Stimulated activated CD4-positive, alpha-beta T cell treated with anti-CD3 and anti-CD28 coated beads, Interleukin-4, amount 100 ng/mL, for 1 hour (primary cell): ENCODE measurements at regions not wholly inside any gene's neighbourhood (a gene's known extent, or its start where the extent isn't known, plus 50 kb on each side); places are given as distances from the start of the nearest gene placed in this dataset.

Experiments
- DNase-seq: peaks from one replicate; pipeline ENCODE4 v3.0.0-alpha.2; 2020

DNA sequence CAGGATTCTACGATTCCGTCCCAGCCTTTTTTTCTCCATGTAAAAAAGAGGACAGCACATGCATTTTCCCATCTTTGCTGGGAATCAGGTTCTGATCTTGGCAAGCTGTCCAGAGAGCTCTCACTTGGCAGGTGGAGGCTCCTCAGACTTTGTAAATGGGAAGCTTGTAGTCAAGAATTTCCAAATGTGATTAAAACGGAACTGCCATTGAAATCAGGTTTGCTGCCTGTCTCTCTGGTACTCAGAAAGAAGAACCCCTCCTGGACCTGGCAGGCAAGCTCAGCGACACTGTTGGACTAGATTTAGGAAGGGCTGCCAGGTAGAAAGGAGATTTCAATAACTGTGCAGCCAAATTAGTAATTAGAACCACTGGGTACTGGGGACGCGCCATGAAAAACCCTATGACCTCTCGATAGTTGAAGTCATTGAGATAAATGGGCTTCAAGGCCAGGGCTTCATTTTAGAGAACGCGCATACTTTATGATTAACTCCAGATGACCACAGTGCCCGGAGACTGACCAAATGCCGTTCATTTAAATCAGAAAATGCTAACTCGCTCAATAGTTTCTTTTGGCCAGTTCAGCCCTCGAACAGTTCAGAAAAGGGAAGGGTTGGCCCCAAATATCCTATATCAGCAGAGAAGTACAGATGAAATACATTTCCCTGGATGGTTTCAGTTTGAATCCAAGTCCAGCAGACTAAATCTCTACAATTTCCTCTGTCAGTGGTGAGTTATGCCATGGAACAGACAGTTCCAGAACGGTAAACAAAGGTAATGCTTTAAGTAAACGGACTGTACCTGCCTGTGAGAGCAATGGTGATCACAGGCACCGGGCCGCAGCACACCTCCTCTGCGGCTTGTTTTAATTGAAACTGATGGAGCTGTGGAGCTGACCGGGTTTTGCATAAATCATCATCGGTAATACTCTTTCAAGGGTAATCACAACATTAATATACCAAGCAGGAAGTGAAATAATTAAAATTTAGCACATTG is 517.4 kb downstream of the RFC3 start:
- DNase-seq: no peak

DNA sequence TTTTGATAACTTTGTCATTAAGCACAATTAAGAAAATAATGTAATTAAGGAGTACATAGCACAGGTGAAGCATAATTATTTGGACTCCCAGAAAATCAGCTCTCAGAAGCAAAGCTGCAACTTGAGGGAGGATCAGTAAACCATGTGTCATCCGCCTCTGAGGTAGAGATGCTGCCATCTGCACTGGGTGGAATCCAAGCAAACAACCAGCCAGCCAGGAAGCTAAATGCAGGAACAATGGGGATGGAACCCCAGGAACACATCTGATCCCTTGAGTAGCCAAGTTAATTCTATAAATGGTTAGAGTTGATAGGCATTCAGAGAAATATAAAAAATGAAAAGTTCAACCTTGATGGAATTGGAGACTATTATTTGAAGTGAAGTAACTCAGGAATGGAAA is 520.2 kb downstream of the RFC3 start:
- DNase-seq: no peak

DNA sequence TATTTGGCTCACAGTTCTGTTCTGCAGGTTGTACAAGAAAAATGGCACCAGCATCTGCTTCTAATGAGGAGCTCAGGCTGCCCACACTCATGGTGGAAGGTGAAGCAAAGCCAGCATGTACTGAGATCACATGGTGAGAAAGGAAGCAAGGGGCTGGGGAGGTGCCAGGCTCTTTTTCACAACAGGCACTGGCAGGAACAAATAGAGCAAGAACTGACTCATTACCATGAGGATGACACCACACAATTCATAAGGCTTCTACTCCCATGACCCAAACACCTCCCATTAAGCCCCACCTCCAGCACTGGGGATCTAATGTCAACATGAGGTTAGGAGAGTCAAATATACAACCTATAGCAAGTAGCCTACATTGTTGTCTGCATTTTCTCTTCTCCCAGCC is 522.6 kb downstream of the RFC3 start:
- no peak for DNase-seq

DNA sequence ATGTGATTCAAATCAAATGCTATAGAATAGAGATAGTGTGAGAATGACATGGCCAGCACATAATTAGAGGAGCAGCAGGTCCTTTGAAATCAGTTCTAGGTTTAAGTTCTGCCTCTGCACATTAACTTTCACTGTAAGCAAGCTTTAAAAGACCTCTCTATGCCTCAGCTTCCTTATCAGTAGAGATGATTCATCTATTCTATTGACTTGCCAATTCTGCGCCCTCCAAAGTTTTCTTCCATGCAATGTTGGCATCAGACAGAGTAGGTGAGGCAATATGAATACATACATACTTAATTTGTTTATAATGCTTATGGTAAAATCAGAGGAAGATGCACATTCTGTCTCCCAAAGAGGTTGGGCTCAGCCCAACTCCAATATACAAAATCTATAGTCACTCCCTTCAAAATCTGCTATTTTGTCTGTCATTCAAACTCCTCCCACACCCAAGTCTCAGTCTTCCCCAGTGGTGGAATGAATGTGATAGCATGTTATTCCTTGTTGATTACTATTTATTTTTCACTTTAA is 525.5 kb downstream of the RFC3 start:
- DNase-seq: no peak

DNA sequence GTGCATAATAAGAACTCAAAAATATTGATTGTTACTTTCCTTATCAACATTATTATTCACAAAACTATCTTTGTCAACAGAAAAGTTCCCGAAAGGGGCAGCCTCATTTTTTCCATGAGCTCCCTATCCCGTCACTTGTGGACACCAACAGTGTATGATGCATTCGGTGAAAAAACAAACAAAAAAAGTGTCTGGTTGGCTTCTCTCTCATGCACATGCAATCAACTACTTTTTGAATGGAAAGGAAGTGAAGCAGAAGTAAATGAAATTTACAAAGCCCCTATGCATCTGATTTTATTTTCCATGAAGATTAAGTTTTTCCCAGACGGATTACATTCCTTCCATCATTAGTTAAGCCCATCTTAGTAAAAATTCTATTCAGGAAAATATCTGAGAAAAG is 526.9 kb downstream of the RFC3 start:
- DNase-seq: no peak

DNA sequence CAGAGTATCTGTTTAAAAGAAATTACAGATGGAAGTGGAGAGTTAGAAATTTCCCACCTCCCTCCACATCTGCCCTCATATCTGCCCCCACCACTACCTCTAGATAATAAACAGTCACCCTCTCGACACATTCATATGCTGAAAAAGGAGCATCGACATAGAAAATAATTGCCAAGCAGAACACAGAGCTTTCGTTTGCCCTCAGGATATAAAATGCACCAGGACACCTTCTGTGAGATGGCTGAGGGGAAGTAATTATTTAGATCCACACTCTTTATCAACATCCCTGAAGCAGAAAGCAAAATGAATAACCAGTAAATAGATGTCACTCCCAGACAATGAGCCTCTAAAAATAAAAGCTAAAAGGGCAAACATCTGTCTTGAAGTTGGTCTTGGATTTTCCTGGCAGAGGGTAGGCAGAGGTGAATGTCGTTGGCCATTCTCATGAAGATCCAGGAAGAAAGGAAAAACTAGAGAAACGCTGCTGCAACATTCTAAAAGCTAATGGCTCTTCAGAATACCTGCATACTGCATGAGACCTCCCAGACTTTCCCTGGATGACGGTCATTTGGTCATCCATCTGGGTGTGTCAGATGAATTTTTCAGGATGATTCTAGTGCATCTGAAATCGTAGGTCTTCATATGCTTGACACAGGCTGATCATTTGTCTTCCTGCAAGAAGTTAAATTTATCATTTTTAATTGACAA is 527.5 kb downstream of the RFC3 start:
- no peak for DNase-seq

DNA sequence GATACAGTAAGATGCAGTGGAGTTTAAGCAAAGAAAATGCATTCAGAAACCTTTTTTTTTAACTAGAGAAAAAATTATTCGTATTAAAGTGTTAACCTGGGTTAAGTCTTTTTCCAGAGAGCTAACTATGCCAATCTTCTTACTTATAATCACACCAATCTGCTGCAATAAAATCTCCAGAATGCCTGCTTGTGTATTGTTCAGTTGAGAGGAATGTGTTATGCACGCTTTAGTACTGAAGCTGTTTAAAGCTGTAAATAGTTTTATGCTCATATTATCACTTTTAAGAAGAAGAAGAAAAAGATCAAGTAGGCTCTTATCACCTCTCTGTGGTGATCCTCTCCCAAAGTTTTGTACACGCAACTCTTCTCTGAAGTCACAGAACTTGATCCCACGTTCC is 528.7 kb downstream of the RFC3 start:
- DNase-seq: no peak

DNA sequence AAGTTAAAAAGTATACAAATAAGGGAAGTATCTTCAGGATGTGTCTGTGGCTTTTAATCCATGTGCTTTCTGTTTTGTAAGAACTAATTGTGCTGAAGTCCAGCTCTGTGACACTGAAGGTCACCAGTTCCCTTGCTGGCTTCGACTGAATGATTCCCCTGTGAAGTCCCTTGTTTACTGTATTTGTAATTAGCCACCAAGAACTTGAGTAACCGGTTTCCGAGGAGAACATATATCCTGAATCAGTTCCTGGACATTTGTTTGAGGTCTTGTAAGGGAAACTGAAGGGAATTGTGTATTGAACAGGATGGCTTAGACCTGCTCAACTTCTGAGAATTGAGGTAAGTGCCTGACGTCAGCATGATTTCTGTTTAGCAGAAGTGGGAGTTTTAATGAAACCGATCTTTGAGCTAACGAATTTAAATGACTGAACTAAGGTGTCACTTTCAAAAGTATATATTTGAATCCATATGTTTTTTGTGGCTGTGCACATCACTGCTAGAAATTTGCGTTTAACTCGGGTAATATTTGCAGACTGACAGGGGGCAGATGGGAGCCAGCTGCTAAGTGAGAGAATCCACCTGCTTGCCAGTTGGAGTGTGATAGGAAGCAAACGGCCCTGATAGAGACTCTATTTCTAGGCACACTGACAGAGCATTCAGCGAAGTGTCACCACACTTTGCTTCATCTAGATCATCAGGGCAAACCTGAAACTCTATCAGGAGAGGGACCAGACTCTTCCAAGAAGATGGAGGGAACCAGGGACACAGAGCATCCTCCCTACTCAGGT is 530.0 kb downstream of the RFC3 start:
- DNase-seq: no peak

DNA sequence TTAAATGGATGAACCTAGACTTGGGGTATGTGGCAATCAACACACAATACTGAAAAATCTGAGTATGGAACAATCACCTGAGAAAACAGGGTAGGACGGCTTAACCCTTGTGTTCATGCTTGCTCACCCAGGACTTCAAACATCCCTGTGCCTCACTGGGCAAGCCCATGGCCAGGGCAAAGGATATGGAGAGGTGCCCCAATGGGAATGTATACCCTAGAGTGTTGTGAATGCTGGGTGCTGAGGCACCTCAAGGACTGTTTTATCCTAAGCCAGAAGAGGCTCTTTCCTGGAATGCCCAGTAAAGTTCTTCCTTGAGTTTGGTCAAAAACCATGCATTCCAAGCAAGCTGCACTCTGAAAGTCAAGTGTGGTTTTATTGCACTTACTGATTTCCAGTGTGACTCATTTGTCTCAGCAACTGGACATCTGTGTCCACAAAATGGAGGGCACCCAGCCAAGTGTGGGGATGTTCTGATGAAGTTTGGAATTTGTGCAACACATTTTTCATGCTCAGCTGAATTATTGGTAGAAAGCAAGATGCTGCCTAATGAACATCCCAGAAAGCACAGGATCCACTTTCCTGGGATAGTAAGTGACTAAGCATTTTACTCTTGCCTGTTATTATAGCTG is 531.3 kb downstream of the RFC3 start:
- DNase-seq: no peak

DNA sequence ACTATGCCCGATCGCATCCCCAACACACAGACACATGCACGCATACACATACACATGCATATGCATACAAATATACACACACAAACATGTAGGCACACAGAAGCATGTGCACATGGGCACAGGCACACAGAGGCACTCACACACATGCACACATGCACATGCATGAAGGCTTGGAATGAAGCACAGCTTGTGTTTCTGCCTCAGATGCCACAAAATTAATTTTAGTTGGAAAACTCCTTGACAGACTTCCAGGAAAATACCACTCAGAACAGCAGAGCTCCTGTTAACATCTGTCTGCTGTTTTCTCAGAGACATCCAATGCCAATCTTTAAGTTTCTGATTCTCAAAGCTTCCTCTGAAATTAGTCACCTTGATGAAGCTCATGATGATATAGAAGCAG is 532.7 kb downstream of the RFC3 start:
- no peak for DNase-seq

DNA sequence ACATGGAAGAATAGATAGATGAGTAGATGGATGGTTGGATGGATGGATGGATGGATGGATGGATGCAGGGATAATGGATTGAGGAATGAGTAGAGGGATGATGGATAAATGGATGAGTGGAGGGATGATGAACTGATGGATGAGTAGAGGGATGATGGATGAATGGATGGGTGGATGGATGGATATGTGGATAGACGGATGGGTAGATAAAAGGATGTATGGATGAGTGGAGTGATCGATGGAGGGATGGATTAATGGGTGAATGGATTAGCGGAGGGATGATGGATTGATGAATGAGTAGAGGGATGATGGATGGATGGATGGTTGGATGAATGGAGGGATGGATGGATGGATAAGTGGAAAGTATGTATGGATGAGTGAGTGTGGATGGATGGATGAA is 533.2 kb downstream of the RFC3 start:
- DNase-seq: no peak

DNA sequence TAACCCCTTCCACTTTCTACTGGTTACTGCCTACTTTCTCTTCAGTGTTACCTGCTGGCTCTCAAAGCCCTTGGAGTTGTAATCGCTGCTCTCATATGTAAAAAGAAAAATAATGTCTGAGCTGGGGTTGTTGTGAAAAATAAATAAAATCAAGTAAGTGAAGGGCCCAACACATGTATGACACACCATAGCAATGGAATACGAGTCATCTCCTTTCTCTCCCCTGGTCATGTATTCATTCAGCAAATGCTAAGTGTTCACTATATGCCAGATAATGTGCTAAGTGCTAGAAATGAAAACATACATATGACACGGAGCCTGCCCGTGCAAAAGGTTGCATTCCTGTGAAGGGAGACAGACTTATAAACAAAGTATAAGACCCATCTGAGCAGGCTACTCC is 535.0 kb downstream of the RFC3 start:
- no peak for DNase-seq

DNA sequence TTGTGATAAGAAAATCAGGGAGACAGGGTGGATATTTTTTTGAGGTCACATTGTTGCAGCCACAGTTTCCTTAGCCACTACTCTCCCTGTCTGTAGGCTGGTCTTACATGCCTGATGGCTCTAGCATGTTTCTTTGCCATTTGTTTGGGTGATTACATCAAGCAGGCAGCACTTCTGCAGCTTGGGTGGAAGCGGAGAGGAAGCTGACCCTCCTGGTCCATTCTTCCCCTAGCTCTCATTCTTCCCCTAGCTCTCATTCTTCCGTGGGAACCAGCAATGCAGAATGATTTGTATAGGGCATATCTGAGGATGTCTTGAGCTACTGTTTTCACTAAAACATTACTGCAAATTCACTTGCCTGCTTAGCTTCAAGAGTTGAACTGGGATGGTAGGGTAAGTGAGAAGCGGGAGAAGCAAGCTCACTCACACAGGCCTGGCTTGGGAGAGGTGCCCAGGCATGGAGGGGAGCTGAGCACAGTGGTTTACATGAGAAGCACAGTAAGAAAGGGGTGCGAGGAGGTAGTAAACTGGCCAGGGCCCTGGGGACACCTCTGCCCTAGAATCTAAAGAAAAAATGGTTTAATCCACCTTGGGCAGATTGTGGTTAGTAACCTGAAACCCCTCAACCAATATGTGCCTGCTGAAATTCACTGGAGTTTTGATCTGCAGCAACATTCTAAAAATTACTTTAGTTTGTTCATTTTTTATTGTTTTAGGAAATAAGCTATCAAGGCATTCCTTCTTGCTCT is 538.9 kb downstream of the RFC3 start:
- no peak for DNase-seq

DNA sequence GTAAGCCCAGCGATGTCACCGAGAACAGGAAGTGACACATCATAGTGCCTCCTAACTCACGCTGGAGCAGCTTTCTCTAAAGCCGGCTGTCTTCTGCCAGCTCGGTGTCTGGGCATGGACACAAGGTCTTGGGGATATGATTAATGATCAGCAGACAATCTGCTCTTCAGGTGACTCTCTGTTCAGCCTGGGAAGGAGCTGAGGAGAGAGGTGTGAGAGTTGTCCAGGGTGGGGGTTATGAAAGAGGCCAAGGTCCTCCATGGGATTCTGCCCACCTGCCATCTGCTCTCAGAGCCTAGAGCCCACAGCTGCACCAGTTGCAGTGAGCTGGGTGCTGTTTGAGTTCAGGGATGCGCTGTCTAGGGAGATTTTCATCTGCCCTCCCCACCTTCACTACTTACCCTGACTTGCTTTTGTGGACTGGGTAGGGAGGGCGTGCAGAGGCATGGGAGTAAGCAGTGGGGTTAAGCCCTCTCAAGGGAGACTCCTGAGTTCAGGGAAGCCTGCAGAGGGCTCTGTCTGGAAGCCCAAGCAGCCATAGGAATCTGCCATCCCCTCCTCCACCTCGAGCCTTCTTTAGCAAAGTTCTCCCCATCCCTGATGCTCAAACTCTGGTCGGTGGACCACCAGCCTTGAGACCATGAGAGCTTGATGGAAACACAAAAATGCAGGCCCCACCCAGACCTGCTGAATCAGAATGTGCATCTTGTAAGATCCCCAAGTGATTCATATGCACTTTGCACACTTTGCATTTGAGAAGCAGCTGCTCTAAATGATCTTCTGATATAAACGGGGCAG is 539.7 kb downstream of the RFC3 start:
- DNase-seq: no peak

DNA sequence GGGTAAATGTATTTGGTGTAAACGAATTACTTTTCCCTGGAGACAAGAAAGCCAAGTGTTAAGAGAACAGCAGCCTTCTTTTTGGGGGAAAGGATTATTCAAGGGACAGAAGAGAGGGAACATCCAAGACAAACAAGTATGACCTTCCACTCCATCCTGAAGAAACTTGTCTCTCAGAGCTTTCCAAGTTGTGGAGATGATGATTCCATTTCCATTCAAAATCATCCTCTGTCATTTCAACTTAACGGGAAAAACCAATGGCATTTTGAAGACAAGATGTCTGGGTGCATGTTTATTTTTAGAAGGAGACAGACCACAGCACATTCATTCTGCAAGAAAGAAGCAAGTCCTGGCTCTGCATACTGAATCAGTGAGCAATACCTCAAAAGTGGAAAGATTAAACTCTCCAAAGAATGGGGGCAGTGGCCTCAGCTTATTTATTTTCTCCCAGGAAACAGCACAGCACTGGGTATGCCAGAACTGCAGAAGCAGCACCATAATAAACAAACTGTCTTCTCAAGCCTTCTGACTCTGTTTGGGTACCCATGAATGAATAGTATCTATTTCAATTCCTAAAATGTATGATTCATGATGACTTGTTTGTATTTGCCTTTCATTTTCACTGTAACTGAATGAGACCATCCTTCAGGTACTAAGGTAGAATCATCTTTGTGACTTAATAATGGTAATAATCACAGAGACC is 541.0 kb downstream of the RFC3 start:
- no peak for DNase-seq

DNA sequence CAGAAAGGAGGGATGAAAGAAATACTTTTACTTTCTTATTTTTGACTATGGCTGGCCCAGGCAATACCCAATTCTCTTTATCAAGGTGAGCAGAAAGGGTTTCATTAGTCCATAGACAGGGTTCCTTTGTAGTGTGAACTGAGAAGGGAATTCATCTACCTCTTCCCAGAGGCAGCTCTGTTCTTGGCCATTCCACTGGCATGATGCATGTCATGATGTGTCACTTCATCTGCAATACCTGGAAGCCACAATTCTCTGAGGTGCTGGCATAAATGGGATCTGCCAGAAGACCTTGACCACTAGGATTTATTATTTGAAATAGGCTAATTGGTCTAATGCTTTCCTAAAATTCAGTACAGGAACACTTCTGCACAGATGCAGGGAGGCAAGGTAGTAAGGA is 542.8 kb downstream of the RFC3 start:
- no peak for DNase-seq

DNA sequence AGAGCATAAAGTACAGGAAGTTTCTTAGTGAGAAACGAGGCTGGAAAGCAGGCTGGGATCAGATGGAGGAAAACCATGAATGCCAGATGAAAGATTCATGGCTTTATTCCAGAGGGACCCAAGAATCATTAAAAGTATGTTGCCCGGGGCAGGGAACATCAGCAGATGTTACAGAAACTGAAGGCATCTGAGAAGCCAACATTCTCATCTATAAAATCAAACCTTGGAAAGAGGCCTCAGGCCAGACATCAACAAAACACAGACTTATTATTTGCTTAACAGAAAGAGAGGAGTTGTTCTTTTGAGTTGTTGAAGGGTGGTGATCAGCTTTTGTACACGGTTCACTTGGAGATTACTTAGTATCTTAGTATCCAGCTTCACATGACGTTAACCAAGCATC is 543.6 kb downstream of the RFC3 start:
- no peak for DNase-seq

DNA sequence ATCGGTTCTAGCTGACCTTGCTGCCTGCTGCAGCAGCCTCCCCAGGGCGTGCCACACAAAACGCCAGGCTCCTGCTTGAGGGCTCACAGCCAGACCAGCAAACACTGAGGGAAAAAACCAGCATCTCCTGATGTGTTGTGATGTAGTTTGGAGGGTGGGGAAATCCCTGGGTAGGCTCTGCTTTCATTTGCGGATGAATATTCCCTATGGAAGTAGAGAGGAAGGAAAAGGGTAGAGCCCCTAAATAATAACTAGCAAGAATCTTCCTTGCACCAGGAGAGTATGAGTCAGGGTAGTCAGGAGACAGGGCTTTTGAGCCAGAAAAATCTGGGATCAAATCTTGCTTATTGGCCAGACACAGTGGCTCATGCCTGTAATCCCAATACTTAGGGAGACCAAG is 545.3 kb downstream of the RFC3 start:
- no peak for DNase-seq

DNA sequence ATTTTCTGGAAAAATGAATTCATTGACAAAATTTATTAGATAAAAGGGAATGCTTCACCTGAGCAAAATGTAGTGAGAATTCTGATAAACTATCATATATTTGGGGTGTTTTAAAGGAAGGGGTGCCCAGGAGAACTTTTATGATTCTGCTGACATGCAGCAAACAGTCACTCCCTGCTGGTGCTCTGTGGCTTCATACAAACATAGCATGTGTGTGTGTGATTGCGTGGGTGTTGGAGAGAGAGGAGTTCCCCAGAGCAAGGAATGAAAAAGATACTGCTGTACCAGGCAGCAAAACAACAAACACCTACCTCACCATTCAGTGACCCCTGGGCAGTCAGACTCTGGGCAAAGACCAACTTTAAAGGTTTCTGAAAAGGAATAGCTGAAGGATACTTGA is 546.7 kb downstream of the RFC3 start:
- no peak for DNase-seq

DNA sequence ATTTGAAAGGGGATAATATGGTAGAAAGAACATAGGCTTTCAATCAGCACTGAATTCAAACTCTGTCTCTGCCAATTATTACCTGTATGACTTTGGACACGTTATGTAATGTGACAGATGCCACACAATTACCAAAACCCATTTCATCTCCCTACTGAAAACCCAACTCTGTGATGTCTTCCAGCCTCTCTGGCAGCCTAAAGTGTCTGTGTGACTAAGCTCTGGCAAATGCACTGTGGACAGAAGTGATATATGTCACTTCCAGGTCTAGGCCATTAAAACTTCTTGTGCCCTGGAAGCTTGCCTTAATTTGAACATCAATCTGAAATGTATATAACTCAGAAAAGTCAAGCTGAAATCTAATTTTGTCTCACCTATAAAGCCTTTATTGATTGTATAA is 552.0 kb downstream of the RFC3 start:
- no peak for DNase-seq
